Vagina (tissue), 2 donors: ENCODE measurements at regions not wholly inside any gene's neighbourhood (a gene's known extent, or its start where the extent isn't known, plus 50 kb on each side); places are given as distances from the start of the nearest gene placed in this dataset.

ENCODE experiments used
- DNase-seq, 2 donors: peaks; one replicate each; pipeline ENCODE4 v3.0.0-alpha.2; 2017; ENCODE audit errors: extremely low spot score in 2 of 2
- H3K27ac ChIP-seq: fragments of 200-600 bp; sonication (generic); one replicate; pipeline ENCODE4 v1.5.1; 2019
- H3K27me3 ChIP-seq: fragments of 200-600 bp; sonication (generic); one replicate; pipeline ENCODE4 v1.5.1; 2019
- H3K36me3 ChIP-seq, 2 donors: fragments of 200-600 bp; sonication (generic); one replicate each; pipeline ENCODE4 v1.5.1; 2017 to 2019
- H3K4me1 ChIP-seq: fragments of 200-600 bp; sonication (generic); one replicate; pipeline ENCODE4 v1.5.1; 2019
- H3K4me3 ChIP-seq, 2 donors: fragments of 200-600 bp; sonication (generic); 1 replicate in 1 of 2; 2 replicates in 1 of 2; pipeline ENCODE4 v1.5.1; 2016 to 2019
- H3K9me3 ChIP-seq: fragments of 200-600 bp; sonication (generic); one replicate; pipeline ENCODE4 v1.5.1; 2019
- POLR2A ChIP-seq, 2 donors: fragments of 450-650 bp; IDR thresholded peaks; one replicate each; pipeline ENCODE4 v1.6.1; 2017; ENCODE audit warnings: antibody characterized with exemption in 2 of 2, mild to moderate bottlenecking in 2 of 2, moderate library complexity in 2 of 2
- POLR2AphosphoS5 ChIP-seq, 2 donors: sonication (generic); formaldehyde crosslinking; IDR thresholded peaks; one replicate each; pipeline ENCODE4 v1.9.0; 2017; ENCODE audit warnings: antibody characterized with exemption in 2 of 2, mild to moderate bottlenecking in 2 of 2, low read depth in 1 of 2; ENCODE audit not compliant: insufficient read depth in 1 of 2
- intact Hi-C: fragments of 100-400 bp; cut with DNase I; formaldehyde crosslinking; loops from one replicate; pipeline ENCODE4 v1.15.1; 2023
- TF ChIP-seq, protein P1 (sequence below), 3 experiments: fragments of 450-650 bp in 2 of 3; fragments of 200-600 bp in 1 of 3; sonication (generic) in 1 of 3; IDR thresholded peaks; one replicate each; pipeline ENCODE4 v1.5.1; 2017 to 2019; ENCODE audit warnings: antibody characterized with exemption in 3 of 3, mild to moderate bottlenecking in 2 of 3, moderate library complexity in 2 of 3

DNA sequence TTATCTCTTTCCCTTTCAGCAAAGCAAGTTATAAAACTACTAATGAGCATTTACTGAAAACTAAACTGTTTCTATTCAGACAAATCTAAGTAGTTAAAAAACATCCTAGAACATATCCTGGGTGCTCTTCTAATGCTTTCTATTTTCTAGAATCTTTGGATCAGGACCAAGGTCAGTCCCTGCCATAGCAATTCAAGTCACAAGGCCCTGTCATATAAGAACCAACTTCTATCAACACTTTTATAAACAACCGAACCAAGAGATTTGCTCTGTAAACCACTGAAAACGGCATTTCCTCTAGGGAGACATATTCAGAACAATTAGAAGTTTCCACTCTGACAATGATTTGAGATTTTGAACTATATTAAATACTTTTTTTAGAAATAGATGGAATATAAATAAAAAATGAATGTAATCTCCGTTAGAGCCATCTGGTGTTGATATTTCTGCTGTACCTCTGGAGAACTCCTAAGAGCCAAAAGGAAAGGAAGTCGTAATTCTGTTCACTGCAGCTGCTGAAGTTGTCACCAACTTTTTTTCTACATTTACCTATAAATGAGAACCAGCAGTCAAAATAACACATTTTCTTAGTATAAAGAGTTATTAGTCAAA, 51.4 kb upstream of the LGSN start:
- H3K27me3 ChIP-seq = no peaks in the 10 kb centered on the region
- H3K27ac ChIP-seq = no peak overlapping the region
- DNase-seq = no peak
- H3K4me1 ChIP-seq = no peaks in the 10 kb centered on the region
- H3K9me3 ChIP-seq = no peaks in the 10 kb centered on the region
- no peaks in the 10 kb centered on the region for H3K36me3 ChIP-seq
- TF ChIP-seq, protein P1, sequence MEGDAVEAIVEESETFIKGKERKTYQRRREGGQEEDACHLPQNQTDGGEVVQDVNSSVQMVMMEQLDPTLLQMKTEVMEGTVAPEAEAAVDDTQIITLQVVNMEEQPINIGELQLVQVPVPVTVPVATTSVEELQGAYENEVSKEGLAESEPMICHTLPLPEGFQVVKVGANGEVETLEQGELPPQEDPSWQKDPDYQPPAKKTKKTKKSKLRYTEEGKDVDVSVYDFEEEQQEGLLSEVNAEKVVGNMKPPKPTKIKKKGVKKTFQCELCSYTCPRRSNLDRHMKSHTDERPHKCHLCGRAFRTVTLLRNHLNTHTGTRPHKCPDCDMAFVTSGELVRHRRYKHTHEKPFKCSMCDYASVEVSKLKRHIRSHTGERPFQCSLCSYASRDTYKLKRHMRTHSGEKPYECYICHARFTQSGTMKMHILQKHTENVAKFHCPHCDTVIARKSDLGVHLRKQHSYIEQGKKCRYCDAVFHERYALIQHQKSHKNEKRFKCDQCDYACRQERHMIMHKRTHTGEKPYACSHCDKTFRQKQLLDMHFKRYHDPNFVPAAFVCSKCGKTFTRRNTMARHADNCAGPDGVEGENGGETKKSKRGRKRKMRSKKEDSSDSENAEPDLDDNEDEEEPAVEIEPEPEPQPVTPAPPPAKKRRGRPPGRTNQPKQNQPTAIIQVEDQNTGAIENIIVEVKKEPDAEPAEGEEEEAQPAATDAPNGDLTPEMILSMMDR (IDR thresholded peaks at IDR 0.05) = no peak
- TF ChIP-seq POLR2AphosphoS5 (IDR thresholded peaks at IDR 0.05; ENCODE audit: insufficient read depth in 1 of 2, low read depth in 1 of 2) = no peak
- TF ChIP-seq POLR2A (IDR thresholded peaks at IDR 0.05) = no peak
- no peak overlapping the region for H3K4me3 ChIP-seq
- intact Hi-C loops = no loop called here

DNA sequence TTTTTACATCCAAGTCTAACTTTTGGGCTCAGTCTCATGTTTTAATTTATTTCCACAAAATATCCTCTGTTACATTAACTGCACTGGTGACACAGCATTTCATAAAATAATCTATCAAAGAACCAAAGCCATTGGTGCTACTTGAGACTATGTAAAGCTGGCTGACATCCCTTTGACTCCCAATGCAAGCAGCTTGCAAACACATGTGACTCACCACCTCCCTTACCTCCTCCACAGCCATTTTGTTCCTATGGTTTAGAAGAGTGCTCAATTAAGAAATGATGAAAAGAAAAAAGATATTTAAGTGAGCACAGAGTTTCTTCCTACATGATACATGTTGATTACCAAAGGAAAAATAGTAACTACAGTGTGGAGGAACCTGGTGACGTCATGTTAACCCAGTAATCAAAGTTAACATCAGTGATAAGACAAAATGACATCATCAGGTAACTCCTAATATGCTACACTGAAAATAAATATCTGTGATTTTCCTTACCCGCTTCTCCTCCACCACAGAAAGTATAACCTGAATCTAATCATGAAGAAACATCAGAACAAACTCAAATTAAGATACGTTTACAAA, 53.3 kb upstream of the LGSN start:
- intact Hi-C loops = no loop called here
- DNase-seq = no peak
- H3K27ac ChIP-seq = no peak overlapping the region
- H3K4me3 ChIP-seq = no peak overlapping the region
- no peaks in the 10 kb centered on the region for H3K27me3 ChIP-seq
- H3K9me3 ChIP-seq = no peaks in the 10 kb centered on the region
- no peaks in the 10 kb centered on the region for H3K4me1 ChIP-seq
- H3K36me3 ChIP-seq = no peaks in the 10 kb centered on the region
- no peak for TF ChIP-seq POLR2AphosphoS5 (IDR thresholded peaks at IDR 0.05; ENCODE audit: insufficient read depth in 1 of 2, low read depth in 1 of 2)

DNA sequence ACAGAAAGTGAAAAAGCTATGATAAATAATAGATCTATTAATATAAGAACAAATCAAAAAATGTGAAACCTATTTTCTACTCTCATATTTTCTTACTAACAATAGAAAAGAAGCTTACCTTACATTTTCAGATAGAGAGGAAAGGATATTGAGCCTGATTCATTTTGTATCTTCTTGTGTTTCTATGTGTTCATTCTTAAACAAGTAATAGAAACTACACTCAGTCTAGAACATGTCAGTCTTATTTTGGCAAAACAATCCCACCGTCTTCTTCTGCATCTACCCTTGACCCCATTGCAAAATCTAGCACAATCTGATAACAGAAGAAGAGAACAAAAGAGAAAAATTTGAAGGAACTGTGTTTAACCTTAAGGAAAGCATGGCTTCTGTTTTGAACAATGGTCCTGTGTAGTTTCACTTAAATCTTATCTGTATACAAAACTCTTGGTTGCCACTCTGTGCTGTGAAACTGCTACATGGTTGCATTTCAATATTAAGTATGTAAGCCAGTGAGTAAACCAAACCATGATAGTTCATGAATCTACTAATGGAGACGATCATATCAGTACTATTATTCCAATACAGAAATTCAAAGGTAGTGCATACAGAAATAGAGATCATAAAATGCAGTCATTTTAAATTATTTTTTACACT, 69.5 kb upstream of the LGSN start:
- Histone ChIP-seq H3K4me1 (no peaks in the 10 kb centered on the region), H3K9me3 (no peaks in the 10 kb centered on the region), H3K4me3 (no peak overlapping the region), H3K27ac (no peak overlapping the region), H3K27me3 (no peaks in the 10 kb centered on the region), H3K36me3 (no peaks in the 10 kb centered on the region)
- intact Hi-C loops = no loop called here
- no peak for DNase-seq
- no peak for TF ChIP-seq POLR2A (IDR thresholded peaks at IDR 0.05)
- TF ChIP-seq, protein P1 (IDR thresholded peaks at IDR 0.05) = no peak
- TF ChIP-seq POLR2AphosphoS5 (IDR thresholded peaks at IDR 0.05; ENCODE audit: insufficient read depth in 1 of 2, low read depth in 1 of 2) = no peak

DNA sequence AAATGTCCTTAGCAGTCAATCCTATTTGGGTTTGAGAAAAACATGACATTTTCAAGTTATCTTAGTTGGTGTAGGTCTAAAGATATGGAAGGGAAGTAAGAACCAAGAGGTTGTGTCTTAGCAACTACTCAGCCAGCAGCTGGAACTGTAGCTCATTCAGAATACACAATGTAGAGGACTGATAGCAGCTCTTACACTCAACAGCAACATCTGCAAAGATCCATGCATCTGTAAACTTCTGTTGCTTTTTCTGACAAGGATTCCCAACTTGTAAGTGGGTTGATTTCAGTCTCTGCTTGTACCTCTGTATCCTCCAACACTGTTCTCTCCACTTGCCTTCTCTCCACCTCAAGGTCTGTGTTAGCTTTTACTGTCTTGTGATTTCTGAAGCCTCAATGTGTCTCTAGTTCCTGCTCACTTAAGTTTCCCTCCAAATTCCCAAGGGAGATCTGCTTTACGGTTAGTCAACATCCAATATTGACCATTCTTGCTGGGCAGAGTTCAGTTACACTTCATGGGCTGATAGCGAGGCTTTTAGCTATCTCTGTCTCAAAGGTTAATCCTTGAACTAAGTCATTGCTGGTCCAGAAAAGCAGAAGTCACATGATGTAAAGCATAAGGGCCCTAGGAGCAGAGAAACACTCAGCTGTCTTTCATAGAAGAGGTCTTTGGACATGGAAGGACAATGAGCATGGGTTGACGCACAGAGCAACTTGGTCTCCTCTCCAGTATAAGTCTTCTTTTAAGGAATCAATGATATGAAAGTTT, 71.6 kb upstream of the LGSN start:
- H3K27ac ChIP-seq = no peak overlapping the region

More for the DNA sequence above, 71.6 kb upstream of the LGSN start:
- no peaks in the 10 kb centered on the region for H3K9me3 ChIP-seq
- TF ChIP-seq, protein P1 (IDR thresholded peaks at IDR 0.05) = no peak
- TF ChIP-seq POLR2AphosphoS5 (IDR thresholded peaks at IDR 0.05; ENCODE audit: insufficient read depth in 1 of 2, low read depth in 1 of 2) (no peak), POLR2A (IDR thresholded peaks at IDR 0.05) (no peak)
- intact Hi-C loops = no loop called here
- no peaks in the 10 kb centered on the region for H3K27me3 ChIP-seq
- no peaks in the 10 kb centered on the region for H3K36me3 ChIP-seq
- H3K4me3 ChIP-seq = no peak overlapping the region
- no peaks in the 10 kb centered on the region for H3K4me1 ChIP-seq
- DNase-seq = no peak
